ENCODE measurements at regions not wholly inside any gene's neighbourhood (a gene's known extent, or its start where the extent isn't known, plus 50 kb on each side); places are given as distances from the start of the nearest gene placed in this dataset.
"Not testable (repeated sequence)": the region's sequence is repeated elsewhere in the genome, so short reads cannot be mapped to it uniquely, and the experiment has no call there.

DNA sequence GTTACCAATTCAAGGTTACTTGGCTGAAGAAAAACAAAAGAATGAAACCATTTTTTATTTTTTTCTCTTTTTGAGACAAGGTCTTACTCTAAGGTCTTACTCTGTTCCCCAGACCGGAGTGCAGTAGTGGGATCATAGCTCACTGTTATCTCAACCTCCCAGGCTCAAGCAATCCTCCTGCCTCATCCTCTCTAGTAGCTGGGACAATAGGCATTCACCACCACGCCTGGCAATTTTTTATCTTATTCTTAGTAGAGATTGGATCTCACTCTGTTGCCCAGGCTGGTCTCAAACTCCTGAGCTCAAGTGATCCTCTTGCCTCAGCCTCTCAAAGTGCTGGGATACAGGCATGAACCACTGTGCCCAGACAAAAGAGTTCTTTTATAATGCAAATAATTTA is 3732.0 kb upstream of the OR11H1 start:
- H3K9me3 Mint-ChIP-seq; H3K4me3 Mint-ChIP-seq; H3K27me3 Mint-ChIP-seq; H3K4me1 Mint-ChIP-seq; H3K27ac Mint-ChIP-seq; DNase-seq (ENCODE audit: low spot score in 2 of 2); H3K36me3 Mint-ChIP-seq; ATAC-seq (ENCODE audit: low read depth): not testable (repeated sequence)

DNA sequence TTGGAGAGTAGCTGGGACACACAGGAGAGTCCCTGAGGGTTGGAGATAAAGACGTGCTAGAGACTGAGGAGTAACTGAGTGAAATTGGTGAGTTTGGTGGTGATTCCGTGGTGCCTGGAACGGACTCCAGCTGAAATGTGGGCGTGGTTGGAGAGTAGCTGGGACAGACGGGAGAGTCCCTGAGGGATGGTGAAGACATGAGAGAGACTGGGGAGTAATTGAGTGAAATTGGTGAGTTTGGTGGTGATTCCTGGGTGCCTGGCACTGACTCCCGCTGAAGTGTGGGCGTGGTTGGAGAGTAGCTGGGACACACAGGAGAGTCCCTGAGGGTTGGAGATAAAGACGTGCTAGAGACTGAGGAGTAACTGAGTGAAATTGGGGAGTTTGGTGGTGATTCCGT is 3712.5 kb upstream of the OR11H1 start:
- H3K9me3 Mint-ChIP-seq; DNase-seq (ENCODE audit: low spot score in 2 of 2); H3K27ac Mint-ChIP-seq; H3K36me3 Mint-ChIP-seq; H3K4me1 Mint-ChIP-seq; ATAC-seq (ENCODE audit: low read depth); H3K27me3 Mint-ChIP-seq; H3K4me3 Mint-ChIP-seq: not testable (repeated sequence)

DNA sequence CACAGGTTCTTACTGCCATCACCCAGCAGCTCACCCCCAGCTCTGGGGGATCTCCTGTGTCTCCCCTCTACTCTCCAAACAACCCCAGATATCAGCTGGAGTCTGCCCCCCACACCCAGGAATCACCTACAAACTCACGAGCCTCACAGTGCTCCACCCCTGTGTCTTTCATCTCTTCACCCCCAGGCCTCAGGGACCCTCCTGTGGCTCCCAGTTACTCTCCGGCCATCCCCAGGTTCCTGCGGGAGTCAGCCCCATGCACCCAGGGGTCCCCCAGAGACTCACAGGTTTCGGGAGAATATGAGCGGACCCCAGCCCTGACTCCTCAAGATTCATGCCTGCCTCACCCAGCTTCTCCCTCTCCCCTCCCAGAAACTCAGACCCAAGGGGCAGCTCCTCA is 3709.1 kb upstream of the OR11H1 start:
- not testable (repeated sequence) for H3K9me3 Mint-ChIP-seq; H3K4me3 Mint-ChIP-seq; H3K27me3 Mint-ChIP-seq; H3K36me3 Mint-ChIP-seq; ATAC-seq (ENCODE audit: low read depth); H3K4me1 Mint-ChIP-seq; H3K27ac Mint-ChIP-seq; DNase-seq (ENCODE audit: low spot score in 2 of 2)

DNA sequence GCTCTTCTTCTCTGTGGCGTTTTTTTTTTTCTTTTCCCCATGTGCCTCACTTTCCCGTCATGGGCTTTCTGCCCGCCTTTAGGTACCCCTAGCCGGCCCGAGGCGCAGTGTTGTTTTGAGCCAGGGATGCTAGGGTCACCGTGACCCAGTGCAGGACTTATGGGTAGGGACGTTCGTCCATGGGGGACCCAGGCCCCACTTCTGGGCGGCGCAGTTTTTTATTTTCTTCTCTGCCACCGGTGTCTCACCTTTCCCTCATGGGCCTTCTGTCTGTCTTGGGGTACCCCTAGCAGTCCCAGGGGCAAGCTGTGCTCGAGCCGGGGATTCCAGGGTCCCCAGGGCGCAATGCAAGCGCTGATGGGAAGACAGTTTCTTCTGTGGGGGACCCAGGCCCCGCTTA is 3705.7 kb upstream of the OR11H1 start:
- not testable (repeated sequence) for H3K4me1 Mint-ChIP-seq; H3K9me3 Mint-ChIP-seq; ATAC-seq (ENCODE audit: low read depth); H3K4me3 Mint-ChIP-seq; H3K27me3 Mint-ChIP-seq; H3K27ac Mint-ChIP-seq; DNase-seq (ENCODE audit: low spot score in 2 of 2); H3K36me3 Mint-ChIP-seq

DNA sequence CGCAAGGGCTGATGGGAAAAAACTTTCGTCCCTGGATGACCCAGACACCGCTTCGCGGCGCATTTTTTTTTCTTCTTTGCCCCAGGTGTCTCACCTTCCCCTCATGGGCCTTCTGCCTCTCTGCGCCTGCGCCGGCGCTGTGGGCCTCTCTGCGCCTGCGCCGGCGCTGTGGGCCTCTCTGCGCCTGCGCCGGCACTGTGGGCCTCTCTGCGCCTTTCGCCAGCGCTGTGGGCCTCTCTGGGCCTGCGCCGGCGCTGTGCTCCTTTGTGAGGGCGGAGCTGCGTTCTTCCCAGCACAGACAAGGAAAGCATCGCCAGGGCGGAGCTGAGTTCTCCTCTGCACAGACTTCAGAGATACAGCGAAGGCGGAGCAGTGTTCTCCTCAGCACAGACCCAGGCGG is 3703.0 kb upstream of the OR11H1 start:
- H3K27ac Mint-ChIP-seq; H3K27me3 Mint-ChIP-seq; H3K4me3 Mint-ChIP-seq; DNase-seq (ENCODE audit: low spot score in 2 of 2); H3K9me3 Mint-ChIP-seq; H3K36me3 Mint-ChIP-seq; H3K4me1 Mint-ChIP-seq; ATAC-seq (ENCODE audit: low read depth): not testable (repeated sequence)

DNA sequence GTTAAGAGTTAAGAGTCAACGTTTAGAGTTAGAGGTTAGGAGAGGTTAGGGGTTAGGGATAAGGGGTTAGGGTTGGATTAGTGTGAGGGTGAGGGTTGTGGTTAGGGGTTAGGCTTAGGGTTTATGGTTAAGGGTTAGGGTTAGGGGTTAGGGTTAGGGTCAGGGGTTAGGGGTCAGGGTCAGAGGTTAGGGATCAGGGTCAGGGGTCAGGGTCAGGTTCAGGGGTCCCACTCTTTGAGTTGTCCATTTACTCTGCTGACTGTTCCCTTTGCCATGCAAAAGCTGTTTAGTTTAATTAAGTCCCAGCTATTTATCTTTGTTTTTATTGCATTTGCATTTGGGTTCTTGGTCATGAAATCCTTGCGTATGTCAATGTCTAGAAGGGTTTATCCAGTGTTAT is 3702.0 kb upstream of the OR11H1 start:
- not testable (repeated sequence) for H3K27ac Mint-ChIP-seq; H3K4me3 Mint-ChIP-seq; DNase-seq (ENCODE audit: low spot score in 2 of 2); H3K36me3 Mint-ChIP-seq; H3K9me3 Mint-ChIP-seq; H3K4me1 Mint-ChIP-seq; ATAC-seq (ENCODE audit: low read depth); H3K27me3 Mint-ChIP-seq

DNA sequence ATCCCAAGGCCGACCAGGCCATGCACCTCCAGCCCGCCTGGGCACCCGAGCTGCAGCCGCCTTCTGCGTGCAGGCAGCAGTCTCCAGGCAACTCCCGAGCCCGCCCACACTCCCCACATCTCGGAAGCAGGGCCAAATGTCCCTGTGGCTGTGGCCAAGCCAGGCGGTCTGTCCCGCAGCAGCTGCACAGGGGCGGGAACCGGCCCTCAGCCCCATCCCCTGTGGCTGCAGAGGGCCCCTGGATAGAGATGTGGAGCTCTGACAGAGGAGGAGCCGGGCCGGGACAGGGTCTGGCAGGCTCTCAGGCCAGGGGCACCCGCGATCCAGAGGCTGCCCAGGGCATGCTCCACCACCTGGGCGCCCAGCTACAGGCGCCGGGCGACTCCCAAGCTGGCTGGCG is 3698.6 kb upstream of the OR11H1 start:
- ATAC-seq (ENCODE audit: low read depth); H3K4me3 Mint-ChIP-seq; H3K27me3 Mint-ChIP-seq; H3K9me3 Mint-ChIP-seq; H3K4me1 Mint-ChIP-seq; H3K36me3 Mint-ChIP-seq; H3K27ac Mint-ChIP-seq: not testable (repeated sequence)
- DNase-seq (ENCODE audit: low spot score in 2 of 2) = peak; percentile 1 to 11
